ENCODE measurements at regions not wholly inside any gene's neighbourhood (a gene's known extent, or its start where the extent isn't known, plus 50 kb on each side); places are given as distances from the start of the nearest gene placed in this dataset.

DNA sequence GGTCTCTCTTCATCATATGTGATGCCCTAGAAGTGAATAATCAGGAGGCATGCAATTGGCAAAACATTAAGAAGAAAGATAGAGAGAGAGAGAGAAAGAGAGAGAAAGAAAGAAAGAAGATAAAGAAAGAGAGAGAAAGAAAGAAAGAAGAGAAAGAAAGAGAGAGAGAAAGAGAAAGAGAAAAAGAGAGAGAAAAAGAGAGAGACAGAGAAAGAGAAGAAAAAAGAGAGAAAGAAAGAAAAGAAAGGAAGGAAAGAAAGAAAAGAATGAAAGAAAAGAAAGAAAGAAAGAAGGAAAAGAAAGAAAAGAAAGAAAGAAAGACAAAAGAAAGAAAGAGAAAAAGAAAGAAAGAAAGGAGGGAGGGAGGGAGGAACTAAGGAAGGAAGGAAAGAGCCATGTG is 318.9 kb downstream of the ICE1 start (continued):
- TF ChIP-seq SIN3A (conservative IDR thresholded peaks at IDR 0.05 in 1 of 2, IDR thresholded peaks at IDR 0.05 in 1 of 2; ENCODE audit: low read depth in 1 of 2, low read length in 2 of 2) (no peak), POLR2AphosphoS5 (IDR thresholded peaks at IDR 0.05; ENCODE audit: low read depth, low read length) (no peak)

All from H1 (cell line).